ENCODE measurements at regions not wholly inside any gene's neighbourhood (a gene's known extent, or its start where the extent isn't known, plus 50 kb on each side); places are given as distances from the start of the nearest gene placed in this dataset.

DNA sequence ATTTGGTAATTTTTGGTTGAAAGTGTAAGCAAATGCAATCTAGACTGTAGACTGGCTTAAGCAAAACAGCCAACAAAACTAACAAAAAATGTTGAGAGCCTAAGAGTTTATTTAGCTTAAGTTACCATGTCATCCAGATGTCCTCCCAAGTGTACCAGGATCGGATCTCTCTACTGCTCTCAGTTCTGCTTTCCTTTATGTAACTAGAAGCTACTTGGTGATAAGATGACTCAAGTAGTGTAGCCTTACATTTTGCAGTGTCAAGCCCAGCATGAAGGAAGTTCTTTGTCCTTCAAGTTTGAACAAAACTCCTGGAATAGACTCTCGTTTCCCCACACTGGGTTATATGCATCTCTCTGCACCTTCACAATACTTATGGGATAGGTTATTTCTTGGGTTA is 1500.0 kb downstream of the STIM2 start:
- no peak overlapping the region for H3K27ac ChIP-seq (ENCODE audit: low read depth, low read length)
- peaks cover 3 to 6% of the 10 kb centered on the region in 2 donors for H3K9me3 ChIP-seq (ENCODE audit: control insufficient read depth in 1 of 2, low read length in 2 of 2)
- H3K4me3 ChIP-seq (ENCODE audit: low read depth in 1 of 2, low read length in 2 of 2): no peak overlapping the region
- no peaks in the 10 kb centered on the region for H3K27me3 ChIP-seq (ENCODE audit: control insufficient read depth in 1 of 2, insufficient read depth in 2 of 2, low read length in 2 of 2)
- no peaks in the 10 kb centered on the region for H3K36me3 ChIP-seq (ENCODE audit: control insufficient read depth in 1 of 2, insufficient read depth in 2 of 2, low read length in 2 of 2)
- no peaks in the 10 kb centered on the region for H3K4me1 ChIP-seq (ENCODE audit: control insufficient read depth in 1 of 2, insufficient read depth in 2 of 2, low read length in 2 of 2)
- no peak overlapping the region for H3K9ac ChIP-seq (ENCODE audit: low read depth in 1 of 2, low read length in 2 of 2)

DNA sequence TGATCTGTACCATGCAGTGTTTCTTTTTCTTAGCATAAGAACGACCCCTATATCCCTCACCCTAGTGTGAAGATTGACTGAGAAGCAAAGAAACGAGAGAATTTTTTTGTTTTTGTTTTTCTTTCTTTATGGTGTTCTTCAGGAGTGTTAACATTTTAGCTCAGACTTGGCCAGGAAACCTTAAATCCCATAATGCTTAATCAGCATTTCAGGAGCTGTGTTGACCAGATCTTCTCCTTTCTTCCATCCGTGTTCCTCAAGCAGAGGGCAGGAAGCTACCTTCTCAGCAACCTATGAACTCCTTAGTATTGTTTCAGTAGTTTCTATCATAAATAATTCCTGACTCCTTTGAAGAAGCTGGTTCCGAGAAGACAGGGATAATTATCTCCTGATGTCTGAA is 1501.5 kb downstream of the STIM2 start:
- Histone ChIP-seq H3K36me3 (ENCODE audit: control insufficient read depth in 1 of 2, insufficient read depth in 2 of 2, low read length in 2 of 2) (no peaks in the 10 kb centered on the region), H3K9ac (ENCODE audit: low read depth in 1 of 2, low read length in 2 of 2) (no peak overlapping the region), H3K9me3 (ENCODE audit: control insufficient read depth in 1 of 2, low read length in 2 of 2) (peaks cover 0 to 6% of the 10 kb centered on the region in 2 donors), H3K27ac (ENCODE audit: low read depth, low read length) (no peak overlapping the region), H3K4me3 (ENCODE audit: low read depth in 1 of 2, low read length in 2 of 2) (no peak overlapping the region), H3K27me3 (ENCODE audit: control insufficient read depth in 1 of 2, insufficient read depth in 2 of 2, low read length in 2 of 2) (no peaks in the 10 kb centered on the region), H3K4me1 (ENCODE audit: control insufficient read depth in 1 of 2, insufficient read depth in 2 of 2, low read length in 2 of 2) (no peaks in the 10 kb centered on the region)

DNA sequence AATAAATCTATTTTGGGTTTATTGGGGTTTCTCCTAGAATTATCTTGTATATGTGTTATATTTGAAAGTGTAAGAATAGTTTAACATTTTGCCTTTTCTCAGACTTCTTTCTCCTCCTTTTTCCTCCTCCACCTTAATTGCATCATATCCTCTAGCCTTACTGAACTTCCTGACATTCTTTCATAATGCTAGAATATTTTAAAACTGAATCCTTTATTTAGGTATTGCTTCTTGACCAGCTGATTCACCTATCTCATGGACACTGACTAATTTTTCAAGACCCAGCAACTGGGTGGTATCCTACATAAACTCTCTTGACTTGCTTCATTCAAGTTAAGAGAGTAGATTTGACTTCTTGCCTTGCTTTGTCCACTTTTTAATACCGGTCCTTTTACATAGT is 1508.9 kb downstream of the STIM2 start:
- Histone ChIP-seq H3K9ac (ENCODE audit: low read depth in 1 of 2, low read length in 2 of 2) (no peak overlapping the region), H3K27ac (ENCODE audit: low read depth, low read length) (no peak overlapping the region), H3K36me3 (ENCODE audit: control insufficient read depth in 1 of 2, insufficient read depth in 2 of 2, low read length in 2 of 2) (no peaks in the 10 kb centered on the region), H3K4me1 (ENCODE audit: control insufficient read depth in 1 of 2, insufficient read depth in 2 of 2, low read length in 2 of 2) (no peaks in the 10 kb centered on the region), H3K4me3 (ENCODE audit: low read depth in 1 of 2, low read length in 2 of 2) (no peak overlapping the region), H3K27me3 (ENCODE audit: control insufficient read depth in 1 of 2, insufficient read depth in 2 of 2, low read length in 2 of 2) (no peaks in the 10 kb centered on the region), H3K9me3 (ENCODE audit: control insufficient read depth in 1 of 2, low read length in 2 of 2) (no peaks in the 10 kb centered on the region)

DNA sequence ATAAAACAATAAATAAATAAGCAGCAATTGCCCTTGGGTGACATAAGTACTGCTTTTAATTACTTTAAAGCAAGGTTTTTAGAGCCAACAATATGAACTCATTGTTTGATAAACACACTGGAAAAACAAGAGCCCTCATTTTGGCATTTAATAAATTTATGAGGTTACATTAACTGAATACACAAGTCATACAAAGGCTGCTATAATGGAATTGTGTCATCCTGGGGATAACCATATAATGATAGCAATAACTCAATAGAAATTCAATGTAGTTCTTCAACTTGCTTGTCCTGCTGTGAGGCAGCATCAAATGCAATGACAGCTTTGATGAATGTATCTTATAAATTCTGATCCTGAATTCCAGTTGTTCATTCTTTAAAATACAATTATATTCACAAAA is 1512.5 kb downstream of the STIM2 start:
- Histone ChIP-seq H3K9ac (ENCODE audit: low read depth in 1 of 2, low read length in 2 of 2) (no peak overlapping the region), H3K4me1 (ENCODE audit: control insufficient read depth in 1 of 2, insufficient read depth in 2 of 2, low read length in 2 of 2) (no peaks in the 10 kb centered on the region), H3K4me3 (ENCODE audit: low read depth in 1 of 2, low read length in 2 of 2) (no peak overlapping the region), H3K36me3 (ENCODE audit: control insufficient read depth in 1 of 2, insufficient read depth in 2 of 2, low read length in 2 of 2) (no peaks in the 10 kb centered on the region), H3K9me3 (ENCODE audit: control insufficient read depth in 1 of 2, low read length in 2 of 2) (peaks cover 0 to 3% of the 10 kb centered on the region in 2 donors), H3K27me3 (ENCODE audit: control insufficient read depth in 1 of 2, insufficient read depth in 2 of 2, low read length in 2 of 2) (no peaks in the 10 kb centered on the region), H3K27ac (ENCODE audit: low read depth, low read length) (no peak overlapping the region)

DNA sequence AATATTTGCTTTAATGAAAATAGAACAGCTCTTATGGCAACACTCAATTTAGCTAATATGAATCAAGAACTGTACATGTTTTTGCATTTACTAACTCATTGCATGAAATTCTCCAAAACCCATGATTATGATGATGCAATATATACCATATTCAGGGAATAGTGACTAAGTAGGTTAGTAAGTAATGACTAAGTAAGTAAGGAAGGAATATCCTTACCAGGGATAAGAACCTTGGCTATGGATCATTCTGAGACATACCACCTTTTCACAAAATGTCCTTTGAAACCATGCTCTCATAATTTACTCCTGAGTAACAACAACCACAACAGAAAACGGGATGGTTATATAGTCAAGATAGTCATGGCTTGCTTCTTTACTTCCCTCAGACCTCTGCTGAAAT is 1513.0 kb downstream of the STIM2 start:
- Histone ChIP-seq H3K36me3 (ENCODE audit: control insufficient read depth in 1 of 2, insufficient read depth in 2 of 2, low read length in 2 of 2) (no peaks in the 10 kb centered on the region), H3K27ac (ENCODE audit: low read depth, low read length) (no peak overlapping the region), H3K9ac (ENCODE audit: low read depth in 1 of 2, low read length in 2 of 2) (no peak overlapping the region), H3K4me3 (ENCODE audit: low read depth in 1 of 2, low read length in 2 of 2) (no peak overlapping the region), H3K4me1 (ENCODE audit: control insufficient read depth in 1 of 2, insufficient read depth in 2 of 2, low read length in 2 of 2) (no peaks in the 10 kb centered on the region), H3K27me3 (ENCODE audit: control insufficient read depth in 1 of 2, insufficient read depth in 2 of 2, low read length in 2 of 2) (no peaks in the 10 kb centered on the region), H3K9me3 (ENCODE audit: control insufficient read depth in 1 of 2, low read length in 2 of 2) (peaks cover 0 to 3% of the 10 kb centered on the region in 2 donors)

DNA sequence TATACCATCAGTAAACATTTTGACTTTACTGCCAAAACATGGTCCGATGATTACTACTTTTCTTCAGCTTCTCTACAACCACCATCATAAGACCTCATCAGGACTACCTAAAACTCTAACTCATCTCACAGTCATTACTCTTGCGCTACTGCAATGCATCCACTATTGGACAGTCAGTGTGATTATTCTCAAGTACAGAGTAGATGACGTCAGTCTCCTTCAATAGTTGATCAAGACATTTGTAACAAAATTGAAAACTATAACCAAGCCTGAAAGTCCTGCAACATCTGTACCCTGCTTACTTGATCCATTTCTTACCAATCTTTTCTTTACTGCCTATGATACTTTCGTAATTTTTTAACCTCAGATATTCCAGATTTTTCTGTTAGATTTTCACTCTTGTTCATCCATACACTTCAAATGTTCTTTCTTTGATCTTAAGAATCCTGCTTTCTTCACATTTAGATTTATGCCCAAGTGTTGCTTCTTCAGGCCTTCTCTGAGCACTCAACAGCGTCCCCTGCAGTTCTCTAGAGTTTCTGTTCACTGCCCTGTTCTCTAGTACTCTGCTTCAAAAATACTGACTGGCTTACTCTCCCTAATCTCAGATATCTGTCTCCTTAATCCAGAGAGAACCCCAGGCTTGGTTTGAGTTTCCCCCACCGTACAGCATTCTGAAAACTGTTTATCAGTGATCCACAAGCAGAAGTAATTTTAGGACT is 1517.6 kb downstream of the STIM2 start:
- Histone ChIP-seq H3K36me3 (ENCODE audit: control insufficient read depth in 1 of 2, insufficient read depth in 2 of 2, low read length in 2 of 2) (no peaks in the 10 kb centered on the region), H3K9me3 (ENCODE audit: control insufficient read depth in 1 of 2, low read length in 2 of 2) (peaks cover 0 to 3% of the 10 kb centered on the region in 2 donors), H3K4me1 (ENCODE audit: control insufficient read depth in 1 of 2, insufficient read depth in 2 of 2, low read length in 2 of 2) (no peaks in the 10 kb centered on the region), H3K4me3 (ENCODE audit: low read depth in 1 of 2, low read length in 2 of 2) (no peak overlapping the region), H3K27ac (ENCODE audit: low read depth, low read length) (no peak overlapping the region), H3K27me3 (ENCODE audit: control insufficient read depth in 1 of 2, insufficient read depth in 2 of 2, low read length in 2 of 2) (no peaks in the 10 kb centered on the region), H3K9ac (ENCODE audit: low read depth in 1 of 2, low read length in 2 of 2) (no peak overlapping the region)

DNA sequence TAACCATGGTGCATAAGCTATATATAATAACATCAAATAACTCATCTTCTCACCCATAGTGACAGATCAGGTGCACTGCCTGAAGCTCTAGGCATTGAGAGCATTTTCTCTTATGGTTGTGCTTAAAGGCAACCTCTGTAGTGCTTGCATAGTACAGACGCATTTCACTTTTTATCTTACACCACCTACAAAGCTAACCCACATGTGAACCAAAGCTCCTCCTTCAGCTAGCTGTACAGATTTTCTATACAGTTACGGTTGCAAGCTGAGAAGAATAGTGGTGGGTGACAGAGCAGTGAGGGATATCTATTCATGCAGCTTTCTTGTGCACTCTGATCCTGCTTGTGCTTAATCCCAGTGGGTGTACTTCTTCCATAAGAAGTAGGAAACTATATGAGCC is 1525.2 kb downstream of the STIM2 start:
- Histone ChIP-seq H3K27me3 (ENCODE audit: control insufficient read depth in 1 of 2, insufficient read depth in 2 of 2, low read length in 2 of 2) (no peaks in the 10 kb centered on the region), H3K36me3 (ENCODE audit: control insufficient read depth in 1 of 2, insufficient read depth in 2 of 2, low read length in 2 of 2) (no peaks in the 10 kb centered on the region), H3K9ac (ENCODE audit: low read depth in 1 of 2, low read length in 2 of 2) (no peak overlapping the region), H3K27ac (ENCODE audit: low read depth, low read length) (no peak overlapping the region), H3K4me1 (ENCODE audit: control insufficient read depth in 1 of 2, insufficient read depth in 2 of 2, low read length in 2 of 2) (no peaks in the 10 kb centered on the region), H3K9me3 (ENCODE audit: control insufficient read depth in 1 of 2, low read length in 2 of 2) (peaks cover 0 to 6% of the 10 kb centered on the region in 2 donors), H3K4me3 (ENCODE audit: low read depth in 1 of 2, low read length in 2 of 2) (no peak overlapping the region)

DNA sequence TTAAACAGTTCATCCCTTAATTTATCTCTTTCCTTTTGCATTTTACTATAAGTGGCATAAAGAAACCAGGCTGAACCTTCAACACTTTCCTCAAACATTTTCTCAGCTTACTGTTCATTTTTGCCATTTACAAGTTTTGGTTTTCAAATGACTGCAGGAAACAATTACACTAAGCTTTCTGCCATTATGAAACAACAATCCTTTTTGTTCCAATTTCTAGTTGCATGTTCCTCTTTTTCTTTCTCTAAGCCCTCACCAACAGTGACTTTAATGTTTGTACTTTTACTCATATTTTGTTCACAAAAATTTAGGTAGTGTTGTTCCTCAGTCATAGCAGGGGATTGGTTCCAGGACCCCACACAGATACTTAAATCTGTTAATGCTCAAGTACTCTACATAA is 1526.1 kb downstream of the STIM2 start:
- Histone ChIP-seq H3K4me1 (ENCODE audit: control insufficient read depth in 1 of 2, insufficient read depth in 2 of 2, low read length in 2 of 2) (no peaks in the 10 kb centered on the region), H3K9me3 (ENCODE audit: control insufficient read depth in 1 of 2, low read length in 2 of 2) (peaks cover 0 to 6% of the 10 kb centered on the region in 2 donors), H3K4me3 (ENCODE audit: low read depth in 1 of 2, low read length in 2 of 2) (no peak overlapping the region), H3K27ac (ENCODE audit: low read depth, low read length) (no peak overlapping the region), H3K36me3 (ENCODE audit: control insufficient read depth in 1 of 2, insufficient read depth in 2 of 2, low read length in 2 of 2) (no peaks in the 10 kb centered on the region), H3K9ac (ENCODE audit: low read depth in 1 of 2, low read length in 2 of 2) (no peak overlapping the region), H3K27me3 (ENCODE audit: control insufficient read depth in 1 of 2, insufficient read depth in 2 of 2, low read length in 2 of 2) (no peaks in the 10 kb centered on the region)

DNA sequence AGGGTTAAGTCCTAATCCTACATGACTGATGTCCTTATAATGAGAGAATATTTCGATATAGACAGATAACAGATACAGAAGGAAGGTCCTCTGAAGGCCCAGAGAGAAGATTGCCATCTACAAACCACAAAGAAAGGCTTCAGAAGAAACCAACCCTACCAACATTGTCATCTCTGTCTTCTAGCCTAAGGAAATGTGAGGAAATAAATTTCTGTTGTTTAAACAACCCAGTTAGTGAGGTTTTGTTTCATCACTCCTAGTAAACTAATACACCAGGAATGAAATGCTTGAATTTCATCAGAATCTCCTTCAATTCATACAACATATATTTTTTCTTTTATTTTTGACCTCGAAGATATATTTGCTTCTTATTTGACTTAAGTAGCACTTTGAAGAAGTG is 1527.8 kb downstream of the STIM2 start:
- Histone ChIP-seq H3K4me1 (ENCODE audit: control insufficient read depth in 1 of 2, insufficient read depth in 2 of 2, low read length in 2 of 2) (no peaks in the 10 kb centered on the region), H3K36me3 (ENCODE audit: control insufficient read depth in 1 of 2, insufficient read depth in 2 of 2, low read length in 2 of 2) (no peaks in the 10 kb centered on the region), H3K4me3 (ENCODE audit: low read depth in 1 of 2, low read length in 2 of 2) (no peak overlapping the region), H3K9ac (ENCODE audit: low read depth in 1 of 2, low read length in 2 of 2) (no peak overlapping the region), H3K27me3 (ENCODE audit: control insufficient read depth in 1 of 2, insufficient read depth in 2 of 2, low read length in 2 of 2) (no peaks in the 10 kb centered on the region), H3K9me3 (ENCODE audit: control insufficient read depth in 1 of 2, low read length in 2 of 2) (peaks cover 2 to 18% of the 10 kb centered on the region in 2 donors), H3K27ac (ENCODE audit: low read depth, low read length) (no peak overlapping the region)

DNA sequence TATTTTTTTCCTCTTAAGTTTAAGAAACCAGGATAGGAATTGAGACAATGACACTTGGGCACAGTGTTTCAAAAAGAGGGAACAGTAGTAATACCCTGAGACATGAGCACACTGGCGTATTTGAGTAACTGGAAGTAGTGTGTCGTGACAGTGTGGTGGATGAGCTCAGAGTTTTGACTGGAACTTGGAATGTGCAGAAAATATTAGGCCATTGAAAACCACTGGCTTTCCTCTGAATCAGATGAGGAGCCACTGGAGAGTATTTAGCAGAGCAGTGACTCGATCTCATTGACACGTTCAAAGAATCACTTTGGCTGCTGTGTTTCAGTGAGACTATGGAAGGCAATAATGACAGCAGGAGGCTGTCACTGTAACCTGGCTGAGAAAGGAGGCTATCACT is 1531.2 kb downstream of the STIM2 start:
- H3K9ac ChIP-seq (ENCODE audit: low read depth in 1 of 2, low read length in 2 of 2): no peak overlapping the region
- H3K27me3 ChIP-seq (ENCODE audit: control insufficient read depth in 1 of 2, insufficient read depth in 2 of 2, low read length in 2 of 2): no peaks in the 10 kb centered on the region
- peaks cover 3 to 12% of the 10 kb centered on the region in 2 donors for H3K9me3 ChIP-seq (ENCODE audit: control insufficient read depth in 1 of 2, low read length in 2 of 2)
- H3K4me3 ChIP-seq (ENCODE audit: low read depth in 1 of 2, low read length in 2 of 2): no peak overlapping the region
- H3K36me3 ChIP-seq (ENCODE audit: control insufficient read depth in 1 of 2, insufficient read depth in 2 of 2, low read length in 2 of 2): no peaks in the 10 kb centered on the region
- no peaks in the 10 kb centered on the region for H3K4me1 ChIP-seq (ENCODE audit: control insufficient read depth in 1 of 2, insufficient read depth in 2 of 2, low read length in 2 of 2)
- no peak overlapping the region for H3K27ac ChIP-seq (ENCODE audit: low read depth, low read length)

Data from duodenal mucosa (tissue), 2 donors.